Transverse colon (tissue), 4 donors: ENCODE measurements at regions not wholly inside any gene's neighbourhood (a gene's known extent, or its start where the extent isn't known, plus 50 kb on each side); places are given as distances from the start of the nearest gene placed in this dataset.

Source experiments
- DNase-seq: peaks from one replicate; pipeline ENCODE4 v3.0.0-alpha.2; 2019
- H3K27ac ChIP-seq, 4 donors: fragments of 200-600 bp; sonication (generic); 2 replicates each; pipeline ENCODE4 v1.5.1; 2016 to 2018; ENCODE audit warnings: inconsistent platforms in 4 of 4
- H3K27me3 ChIP-seq: fragments of 200-600 bp; sonication (generic); 2 replicates; pipeline ENCODE4 v1.5.1; 2017; ENCODE audit warnings: inconsistent platforms
- H3K36me3 ChIP-seq, 4 donors: fragments of 200-600 bp; sonication (generic); 2 replicates each; pipeline ENCODE4 v1.5.1; 2017 to 2019; ENCODE audit warnings: inconsistent platforms in 4 of 4
- H3K4me1 ChIP-seq, 4 donors: fragments of 200-600 bp; sonication (generic); 2 replicates each; pipeline ENCODE4 v1.5.1; 2017 to 2020; ENCODE audit warnings: inconsistent platforms in 4 of 4
- H3K4me3 ChIP-seq, 4 donors: fragments of 200-600 bp; sonication (generic); 1 replicate in 1 of 4; 2 replicates in 3 of 4; pipeline versions ENCODE4 v1.5.1 to v1.6.1; 2017 to 2019; ENCODE audit warnings: inconsistent platforms in 4 of 4
- H3K9me3 ChIP-seq, 2 donors: fragments of 200-600 bp; sonication (generic); 2 replicates each; pipeline ENCODE4 v1.5.1; 2017 to 2019; ENCODE audit warnings: inconsistent platforms in 2 of 2
- CTCF ChIP-seq, 5 experiments: fragments of 200-600 bp in 3 of 5; fragments of 450-650 bp in 2 of 5; sonication (generic) in 3 of 5; IDR thresholded peaks; 1 replicate in 2 of 5; 2 replicates in 3 of 5; pipeline ENCODE4 v1.5.1; 2016 to 2017; ENCODE audit warnings: antibody characterized with exemption in 5 of 5, inconsistent platforms in 3 of 5, mild to moderate bottlenecking in 2 of 5, moderate library complexity in 1 of 5
- EP300 ChIP-seq: sonication (generic); formaldehyde crosslinking; IDR thresholded peaks from one replicate; pipeline ENCODE4 v1.6.1; 2017; ENCODE audit warnings: antibody characterized with exemption, low read depth
- POLR2A ChIP-seq: fragments of 450-650 bp; IDR thresholded peaks from one replicate; pipeline ENCODE4 v1.6.1; 2016; ENCODE audit warnings: antibody characterized with exemption, mild to moderate bottlenecking, moderate library complexity
- POLR2AphosphoS5 ChIP-seq, 3 donors: sonication (generic); formaldehyde crosslinking; IDR thresholded peaks; one replicate each; pipeline ENCODE4 v1.6.1; 2016; ENCODE audit warnings: antibody characterized with exemption in 3 of 3
- WGBS, 2 donors: methylation state at CpG; one replicate each; pipeline ENCODE4 v1.1.5; 2018; ENCODE audit warnings: low coverage in 1 of 2; 5-methylcytosine and 5-hydroxymethylcytosine counted together
- in situ Hi-C, 4 donors: fragments of 200-750 bp; cut with MboI; loops; one replicate each; pipeline versions ENCODE4 v1.15.0 to v1.15.1; 2017; ENCODE audit warnings: low sequenced_read_pairs in 3 of 4, low pct_ligation_motif_present in 1 of 4, low pct_unique_long_range_greater_than_20kb in 1 of 4
- intact Hi-C: fragments of 100-400 bp; cut with DNase I; formaldehyde crosslinking; loops from one replicate; pipeline ENCODE4 v1.15.1; 2023; ENCODE audit warnings: low total_unique reads

GRCh38 chr2:136062066-136062837 is 55.7 kb downstream of the CXCR4 start:
- in situ Hi-C loops (no loop called here), intact Hi-C loops (no loop called here)
- Histone ChIP-seq H3K27me3 (no peaks in the 10 kb centered on the region), H3K36me3 (no peaks in the 10 kb centered on the region), H3K27ac (no peak overlapping the region), H3K4me3 (no peak overlapping the region), H3K9me3 (no peaks in the 10 kb centered on the region), H3K4me1 (no peaks in the 10 kb centered on the region)
- WGBS, 2 donors, result 76 to 85% methylated on average over 4 of the region's 4 CpGs
- no peak for DNase-seq
- TF ChIP-seq POLR2AphosphoS5 (IDR thresholded peaks at IDR 0.05) (no peak), CTCF (IDR thresholded peaks at IDR 0.05) (no peak), EP300 (no peak), POLR2A (no peak)

- H3K27me3 ChIP-seq, result no peaks in the 10 kb centered on the region
- intact Hi-C loops (no loop called here), in situ Hi-C loops (no loop called here)
- no peaks in the 10 kb centered on the region for H3K36me3 ChIP-seq
- 54 to 62% methylated on average over 3 of the region's 3 CpGs for WGBS, 2 donors
- DNase-seq, result no peak
- no peak overlapping the region for H3K4me3 ChIP-seq
- TF ChIP-seq EP300 (no peak), POLR2A (no peak), CTCF (IDR thresholded peaks at IDR 0.05) (no peak), POLR2AphosphoS5 (IDR thresholded peaks at IDR 0.05) (no peak)
- no peak overlapping the region for H3K27ac ChIP-seq
- H3K9me3 ChIP-seq, result no peaks in the 10 kb centered on the region
- no peaks in the 10 kb centered on the region for H3K4me1 ChIP-seq
Observed at GRCh38 chr2:136060416-136060815, 57.5 kb downstream of the CXCR4 start.

DNA sequence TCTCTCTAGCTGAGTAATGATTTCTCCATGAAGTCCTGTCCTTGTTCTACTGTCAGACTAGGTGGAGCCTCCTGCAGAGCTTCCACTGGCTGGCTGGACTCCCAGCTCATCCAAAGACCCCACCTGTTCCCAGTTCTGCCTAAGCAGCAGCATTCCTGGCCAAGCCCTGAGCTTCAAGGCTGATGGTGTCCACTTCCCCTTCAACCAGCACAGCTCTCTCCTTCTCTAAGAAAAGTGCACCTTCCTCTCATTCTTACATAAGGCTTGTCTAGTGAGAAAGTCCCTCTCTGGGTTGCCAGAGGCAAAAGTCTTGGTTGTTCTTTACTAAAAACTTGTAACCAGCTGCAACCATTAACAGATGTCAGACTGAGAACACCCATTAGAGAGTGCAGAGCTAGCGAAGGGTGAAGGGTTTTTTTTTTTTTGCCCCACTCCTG is 58.9 kb downstream of the CXCR4 start:
- DNase-seq, result no peak
- H3K9me3 ChIP-seq, result no peaks in the 10 kb centered on the region
- intact Hi-C loops (no loop called here), in situ Hi-C loops (no loop called here)
- no peaks in the 10 kb centered on the region for H3K27me3 ChIP-seq
- no peak for TF ChIP-seq EP300
- TF ChIP-seq POLR2A, result no peak
- no peak for TF ChIP-seq POLR2AphosphoS5 (IDR thresholded peaks at IDR 0.05)
- TF ChIP-seq CTCF (IDR thresholded peaks at IDR 0.05), result no peak
- no peaks in the 10 kb centered on the region for H3K4me1 ChIP-seq
- H3K4me3 ChIP-seq, result no peak overlapping the region
- no peaks in the 10 kb centered on the region for H3K36me3 ChIP-seq
- no peak overlapping the region for H3K27ac ChIP-seq
- 86 to 90% methylated on average over 1 of the region's 1 CpG for WGBS, 2 donors

DNA sequence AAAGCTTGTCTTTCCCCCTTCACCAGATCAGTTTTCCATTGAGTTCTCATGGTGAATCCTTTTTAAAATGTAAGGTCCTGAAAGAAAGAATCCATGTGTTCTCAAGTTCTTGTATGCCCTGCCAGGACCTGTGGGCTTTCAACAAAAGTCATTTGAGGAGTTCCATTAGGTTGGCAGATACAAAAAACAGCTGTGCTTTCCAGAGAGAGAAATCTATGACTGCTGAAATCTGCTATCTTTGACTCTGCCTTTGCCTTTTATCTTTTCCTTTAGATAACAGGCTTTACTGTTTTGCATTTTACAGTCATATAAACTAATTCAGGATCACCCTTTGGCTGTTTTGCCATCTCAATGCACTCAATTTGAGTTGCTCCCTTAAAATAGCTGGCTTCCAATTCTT is 59.7 kb downstream of the CXCR4 start:
- DNase-seq, result no peak
- no peaks in the 10 kb centered on the region for H3K27me3 ChIP-seq
- no peaks in the 10 kb centered on the region for H3K36me3 ChIP-seq
- no peak overlapping the region for H3K27ac ChIP-seq
- TF ChIP-seq POLR2AphosphoS5 (IDR thresholded peaks at IDR 0.05) (no peak), POLR2A (no peak), EP300 (no peak), CTCF (IDR thresholded peaks at IDR 0.05) (no peak)
- intact Hi-C loops (no loop called here), in situ Hi-C loops (no loop called here)
- no peak overlapping the region for H3K4me3 ChIP-seq
- H3K4me1 ChIP-seq, result no peaks in the 10 kb centered on the region
- H3K9me3 ChIP-seq, result no peaks in the 10 kb centered on the region
